K562 (cell line): ENCODE measurements at regions not wholly inside any gene's neighbourhood (a gene's known extent, or its start where the extent isn't known, plus 50 kb on each side); places are given as distances from the start of the nearest gene placed in this dataset.

ENCODE experiments used
- JUND ChIP-seq, 2 experiments: IDR thresholded peaks; 2 replicates in 1 of 2; 3 replicates in 1 of 2; pipeline ENCODE4 v1.6.1; 2011; ENCODE audit warnings: borderline replicate concordance in 2 of 2, low read depth in 2 of 2, low read length in 2 of 2, improper control_type of control experiment in 1 of 2, missing biosample characterization in 1 of 2, missing genetic modification characterization in 1 of 2, missing genetic modification reagents in 1 of 2
- PCBP1 ChIP-seq: fragments of 200-400 bp; formaldehyde crosslinking; IDR thresholded peaks from 2 replicates; pipeline ENCODE4 v1.6.1; 2018; ENCODE audit warnings: mild to moderate bottlenecking, low read depth, low read length; ENCODE audit not compliant: poor library complexity, severe bottlenecking
- SOX6 ChIP-seq: fragments of 450-650 bp; IDR thresholded peaks from 2 replicates; pipeline ENCODE4 v1.6.1; 2014; ENCODE audit warnings: mild to moderate bottlenecking
- ZNF639 ChIP-seq, 2 experiments: fragments of 200-800 bp in 1 of 2; sonication (Bioruptor generic) in 1 of 2; sonication (generic) in 1 of 2; formaldehyde crosslinking in 1 of 2; IDR thresholded peaks in 1 of 2; conservative IDR thresholded peaks in 1 of 2; 2 replicates each; pipeline versions ENCODE4 v1.5.0 to v1.6.1; 2016 to 2020; ENCODE audit warnings: missing compliant biosample characterization in 1 of 2, missing genetic modification characterization in 1 of 2, missing genetic modification reagents in 1 of 2
- TF ChIP-seq, protein P1 (sequence below): IDR thresholded peaks from 3 replicates; pipeline ENCODE4 v1.6.1; 2011; ENCODE audit warnings: borderline replicate concordance, mild to moderate bottlenecking, moderate library complexity; ENCODE audit not compliant: insufficient read length; ENCODE audit errors: extremely low read depth

GRCh38 chr16:5298202-5298601, 200.6 kb upstream of the EEF2KMT start (continued):
- TF ChIP-seq JUND (IDR thresholded peaks at IDR 0.05; ENCODE audit: borderline replicate concordance, low read depth, low read length) (no peak), JUND (tag; IDR thresholded peaks at IDR 0.05; ENCODE audit: borderline replicate concordance, low read depth, low read length) (no peak), PCBP1 (peak; percentile 65), SOX6 (no peak), ZNF639 (CRISPR knock-in tag; conservative IDR thresholded peaks at IDR 0.05 in 1 of 2, IDR thresholded peaks at IDR 0.05 in 1 of 2) (no peak)
- TF ChIP-seq, protein P1, sequence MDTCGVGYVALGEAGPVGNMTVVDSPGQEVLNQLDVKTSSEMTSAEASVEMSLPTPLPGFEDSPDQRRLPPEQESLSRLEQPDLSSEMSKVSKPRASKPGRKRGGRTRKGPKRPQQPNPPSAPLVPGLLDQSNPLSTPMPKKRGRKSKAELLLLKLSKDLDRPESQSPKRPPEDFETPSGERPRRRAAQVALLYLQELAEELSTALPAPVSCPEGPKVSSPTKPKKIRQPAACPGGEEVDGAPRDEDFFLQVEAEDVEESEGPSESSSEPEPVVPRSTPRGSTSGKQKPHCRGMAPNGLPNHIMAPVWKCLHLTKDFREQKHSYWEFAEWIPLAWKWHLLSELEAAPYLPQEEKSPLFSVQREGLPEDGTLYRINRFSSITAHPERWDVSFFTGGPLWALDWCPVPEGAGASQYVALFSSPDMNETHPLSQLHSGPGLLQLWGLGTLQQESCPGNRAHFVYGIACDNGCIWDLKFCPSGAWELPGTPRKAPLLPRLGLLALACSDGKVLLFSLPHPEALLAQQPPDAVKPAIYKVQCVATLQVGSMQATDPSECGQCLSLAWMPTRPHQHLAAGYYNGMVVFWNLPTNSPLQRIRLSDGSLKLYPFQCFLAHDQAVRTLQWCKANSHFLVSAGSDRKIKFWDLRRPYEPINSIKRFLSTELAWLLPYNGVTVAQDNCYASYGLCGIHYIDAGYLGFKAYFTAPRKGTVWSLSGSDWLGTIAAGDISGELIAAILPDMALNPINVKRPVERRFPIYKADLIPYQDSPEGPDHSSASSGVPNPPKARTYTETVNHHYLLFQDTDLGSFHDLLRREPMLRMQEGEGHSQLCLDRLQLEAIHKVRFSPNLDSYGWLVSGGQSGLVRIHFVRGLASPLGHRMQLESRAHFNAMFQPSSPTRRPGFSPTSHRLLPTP = no peak
- TF ChIP-seq, all 486 proteins: peak for 2
